GM12874 (cell line): ENCODE measurements at regions not wholly inside any gene's neighbourhood (a gene's known extent, or its start where the extent isn't known, plus 50 kb on each side); places are given as distances from the start of the nearest gene placed in this dataset.

Source experiments
- TF ChIP-seq, protein P1 (sequence below): IDR thresholded peaks from 2 replicates; pipeline ENCODE4 v1.5.1; 2011; ENCODE audit warnings: low read depth, mild to moderate bottlenecking, control low read depth, low read length, moderate library complexity; ENCODE audit not compliant: insufficient read depth

DNA sequence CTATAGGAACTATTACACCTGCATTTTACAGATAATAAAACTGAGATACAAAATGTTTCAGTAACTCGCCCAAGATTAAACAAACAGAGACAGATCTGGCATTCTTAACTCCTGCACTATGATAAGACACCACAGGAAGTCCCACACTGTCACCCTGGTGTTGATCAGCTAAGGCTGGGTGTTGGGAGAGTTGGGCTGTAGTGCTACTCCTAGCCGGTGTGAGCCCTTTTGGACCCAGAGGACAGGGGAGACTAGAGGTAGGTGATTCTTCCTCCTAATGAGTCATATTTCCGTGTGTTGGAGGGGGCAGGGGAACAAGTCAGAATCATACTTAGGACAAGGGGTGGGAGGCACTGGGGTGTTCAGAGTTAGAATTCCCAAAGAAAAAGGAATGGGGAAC is 353.2 kb upstream of the TENM4 start:
- TF ChIP-seq, protein P1, sequence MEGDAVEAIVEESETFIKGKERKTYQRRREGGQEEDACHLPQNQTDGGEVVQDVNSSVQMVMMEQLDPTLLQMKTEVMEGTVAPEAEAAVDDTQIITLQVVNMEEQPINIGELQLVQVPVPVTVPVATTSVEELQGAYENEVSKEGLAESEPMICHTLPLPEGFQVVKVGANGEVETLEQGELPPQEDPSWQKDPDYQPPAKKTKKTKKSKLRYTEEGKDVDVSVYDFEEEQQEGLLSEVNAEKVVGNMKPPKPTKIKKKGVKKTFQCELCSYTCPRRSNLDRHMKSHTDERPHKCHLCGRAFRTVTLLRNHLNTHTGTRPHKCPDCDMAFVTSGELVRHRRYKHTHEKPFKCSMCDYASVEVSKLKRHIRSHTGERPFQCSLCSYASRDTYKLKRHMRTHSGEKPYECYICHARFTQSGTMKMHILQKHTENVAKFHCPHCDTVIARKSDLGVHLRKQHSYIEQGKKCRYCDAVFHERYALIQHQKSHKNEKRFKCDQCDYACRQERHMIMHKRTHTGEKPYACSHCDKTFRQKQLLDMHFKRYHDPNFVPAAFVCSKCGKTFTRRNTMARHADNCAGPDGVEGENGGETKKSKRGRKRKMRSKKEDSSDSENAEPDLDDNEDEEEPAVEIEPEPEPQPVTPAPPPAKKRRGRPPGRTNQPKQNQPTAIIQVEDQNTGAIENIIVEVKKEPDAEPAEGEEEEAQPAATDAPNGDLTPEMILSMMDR = no peak

DNA sequence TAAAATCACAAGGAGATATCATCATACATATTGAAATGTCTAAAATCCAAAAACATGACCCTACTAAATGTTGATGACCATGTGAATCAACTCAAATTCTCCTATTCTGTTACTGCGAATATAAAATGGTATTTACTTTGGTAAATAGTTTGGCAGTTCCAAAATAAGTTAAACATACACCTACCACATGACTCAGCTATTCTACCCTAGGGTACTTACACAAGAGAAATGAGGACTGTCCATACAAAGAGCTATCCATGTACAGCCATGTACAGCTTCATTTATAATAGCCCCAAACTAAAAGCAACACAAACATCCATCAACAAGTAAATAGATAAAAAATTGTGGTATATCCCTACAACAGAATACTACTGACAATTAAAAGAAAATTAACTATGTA is 346.1 kb upstream of the TENM4 start:
- TF ChIP-seq, protein P1 = no peak

DNA sequence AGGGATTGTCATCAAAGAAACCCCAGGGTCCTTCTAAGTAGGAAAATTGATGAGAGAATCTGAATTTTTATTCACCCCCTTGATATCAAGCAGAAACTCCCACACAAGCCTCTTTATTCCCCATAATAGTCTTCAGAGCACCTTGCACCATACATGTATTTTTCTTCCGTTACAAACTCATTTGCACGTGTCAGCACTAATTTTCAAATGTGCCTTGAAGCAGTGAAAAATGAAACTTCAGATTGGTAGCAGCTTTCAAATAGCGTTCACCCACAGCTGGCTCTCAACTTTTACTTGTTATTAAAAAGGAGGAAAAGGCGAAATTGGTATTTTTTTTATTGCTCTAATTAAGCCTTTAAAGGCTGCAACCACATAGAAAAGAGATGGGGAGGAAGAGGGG is 343.0 kb upstream of the TENM4 start:
- TF ChIP-seq, protein P1 = no peak

DNA sequence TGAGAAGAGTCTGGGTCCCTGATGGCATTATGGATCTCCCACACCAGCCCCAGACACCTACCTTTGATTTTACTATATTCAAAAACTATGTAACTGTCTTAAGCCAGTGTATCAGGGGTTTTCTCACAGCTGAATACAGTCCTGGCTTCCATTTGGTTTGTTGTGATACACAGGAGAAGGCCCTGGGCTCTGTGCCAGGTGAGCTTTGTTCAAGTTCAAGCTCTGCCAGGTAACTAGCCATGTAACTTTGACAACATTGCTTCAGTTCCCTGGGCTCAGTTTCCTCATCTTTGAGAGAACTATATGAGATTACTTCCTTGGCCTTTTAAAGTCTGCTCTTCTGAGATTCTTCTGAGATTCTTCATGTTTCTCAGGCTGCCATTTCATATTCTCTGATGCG is 327.5 kb upstream of the TENM4 start:
- TF ChIP-seq, protein P1 = no peak

DNA sequence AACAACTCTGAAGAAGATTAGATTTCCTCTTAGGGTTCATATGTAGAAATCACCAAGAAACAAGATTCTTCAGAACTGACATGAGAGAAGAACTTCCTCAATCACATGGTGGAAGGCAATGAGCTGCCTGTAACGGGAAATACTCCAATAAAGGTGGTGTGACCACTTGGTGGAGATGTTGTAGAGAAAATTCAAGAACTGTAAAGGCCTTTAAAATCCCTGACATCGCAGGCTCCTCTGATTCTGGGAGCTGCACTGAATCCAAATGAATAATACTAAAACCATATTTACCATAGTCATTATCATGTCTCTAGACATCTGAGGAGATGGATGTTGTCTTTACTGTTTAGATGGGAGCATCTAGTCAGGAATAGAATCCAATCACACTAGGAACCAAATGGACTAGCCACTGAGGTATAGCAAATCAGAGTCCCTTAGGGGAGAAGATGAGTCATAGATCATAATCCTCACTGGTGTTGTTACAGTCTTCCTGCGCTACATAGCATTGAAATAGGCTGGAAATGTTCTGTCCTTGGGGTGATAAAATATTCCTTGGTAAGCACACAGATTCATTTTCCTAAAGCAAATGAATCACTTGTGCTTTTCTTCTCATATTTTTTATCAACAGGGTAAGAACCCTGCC is 321.6 kb upstream of the TENM4 start:
- TF ChIP-seq, protein P1 = no peak

DNA sequence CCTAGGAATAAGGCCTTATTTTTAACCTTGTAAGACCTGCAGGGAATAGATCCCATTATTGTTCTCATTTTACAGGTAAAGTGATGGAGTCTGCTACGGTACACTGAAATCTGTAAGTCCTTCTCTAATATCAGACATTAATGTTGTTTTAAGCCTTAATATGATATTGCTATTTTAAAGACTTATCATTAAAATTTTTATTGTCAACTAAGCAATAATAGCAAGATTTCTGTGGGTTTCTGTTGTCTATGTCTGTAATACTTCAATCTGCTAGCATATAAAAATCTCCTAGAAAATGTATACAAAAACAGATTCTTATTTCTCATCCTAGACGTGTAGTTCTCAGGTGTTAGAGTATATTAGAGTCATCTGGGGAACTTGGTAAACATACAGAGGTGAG is 317.5 kb upstream of the TENM4 start:
- TF ChIP-seq, protein P1 = no peak

DNA sequence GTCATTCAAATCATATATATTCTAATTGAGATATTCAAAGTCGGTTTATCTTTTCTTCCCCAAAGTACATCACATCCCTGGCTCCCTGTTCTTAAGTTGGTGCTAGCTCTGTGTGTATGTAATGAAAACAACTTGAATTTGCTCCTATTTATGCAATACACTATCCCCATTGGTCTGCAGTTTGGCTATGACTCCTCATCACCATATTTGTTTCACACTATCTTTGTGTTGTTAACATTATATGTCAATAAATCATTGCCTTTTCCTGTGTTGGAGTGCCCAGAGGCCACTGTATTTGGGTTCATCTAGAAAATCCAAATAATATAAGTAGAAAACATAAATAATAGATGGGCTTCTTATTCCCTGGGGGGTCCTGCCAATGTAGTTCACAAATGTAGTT is 306.6 kb upstream of the TENM4 start:
- TF ChIP-seq, protein P1 = no peak
